Fibroblast of the aortic adventitia (primary cell): ENCODE measurements at regions not wholly inside any gene's neighbourhood (a gene's known extent, or its start where the extent isn't known, plus 50 kb on each side); places are given as distances from the start of the nearest gene placed in this dataset.
"Not testable (repeated sequence)": the region's sequence is repeated elsewhere in the genome, so short reads cannot be mapped to it uniquely, and the experiment has no call there.

Source experiments
- DNase-seq: peaks from one replicate; pipeline ENCODE4 v3.0.0-alpha.2; 2010; ENCODE audit warnings: low read depth
- H3K4me3 ChIP-seq: 2 replicates; pipeline ENCODE4 v1.5.1; 2011; ENCODE audit warnings: low read depth, mild to moderate bottlenecking, control low read depth, low read length, moderate library complexity
- TF ChIP-seq, protein P1 (sequence below): IDR thresholded peaks from 2 replicates; pipeline ENCODE4 v1.5.1; 2011; ENCODE audit warnings: mild to moderate bottlenecking, low read length, control low read depth, inconsistent platforms; ENCODE audit not compliant: insufficient read depth

DNA sequence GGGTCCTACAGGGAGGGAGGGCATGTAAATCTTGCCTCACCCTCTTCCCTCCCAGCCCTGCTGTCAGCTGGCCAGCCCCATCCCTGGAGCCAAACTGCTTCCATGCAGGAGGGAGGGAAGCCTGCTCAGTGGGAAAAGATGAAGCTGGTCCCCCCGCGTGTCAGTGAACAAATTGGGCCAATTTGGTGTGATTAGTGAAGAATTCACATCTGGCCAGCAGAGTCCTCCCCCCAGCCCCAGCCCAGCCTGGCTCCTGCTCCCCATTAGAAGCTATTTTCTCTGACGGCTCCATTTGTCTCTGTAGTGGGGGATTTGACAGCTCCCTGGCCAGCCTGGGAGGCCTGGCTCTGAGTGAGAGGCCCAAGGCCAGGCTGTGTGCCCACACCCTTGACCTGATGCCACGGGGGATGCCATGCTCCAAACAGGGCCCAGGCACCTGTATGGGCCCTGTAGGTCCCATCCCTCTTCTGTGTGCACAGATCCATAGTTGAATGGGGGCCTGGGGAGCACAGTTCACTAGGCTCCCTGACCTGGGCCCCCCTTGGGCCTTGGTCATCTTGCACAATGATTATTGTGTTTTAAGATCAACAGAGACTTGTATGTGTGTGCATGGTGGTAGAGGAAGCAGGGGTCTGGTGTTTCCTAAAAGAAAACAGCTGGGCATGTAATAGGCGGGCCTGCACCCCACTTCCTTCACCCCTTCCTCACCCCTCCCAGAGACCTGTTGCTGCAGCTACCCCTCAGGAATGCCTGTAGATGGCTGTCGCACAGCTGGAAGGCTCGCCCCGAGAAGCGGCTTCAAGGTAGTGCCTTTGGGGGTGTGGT, 50.7 kb upstream of the TAC4 start:
- TF ChIP-seq, protein P1, sequence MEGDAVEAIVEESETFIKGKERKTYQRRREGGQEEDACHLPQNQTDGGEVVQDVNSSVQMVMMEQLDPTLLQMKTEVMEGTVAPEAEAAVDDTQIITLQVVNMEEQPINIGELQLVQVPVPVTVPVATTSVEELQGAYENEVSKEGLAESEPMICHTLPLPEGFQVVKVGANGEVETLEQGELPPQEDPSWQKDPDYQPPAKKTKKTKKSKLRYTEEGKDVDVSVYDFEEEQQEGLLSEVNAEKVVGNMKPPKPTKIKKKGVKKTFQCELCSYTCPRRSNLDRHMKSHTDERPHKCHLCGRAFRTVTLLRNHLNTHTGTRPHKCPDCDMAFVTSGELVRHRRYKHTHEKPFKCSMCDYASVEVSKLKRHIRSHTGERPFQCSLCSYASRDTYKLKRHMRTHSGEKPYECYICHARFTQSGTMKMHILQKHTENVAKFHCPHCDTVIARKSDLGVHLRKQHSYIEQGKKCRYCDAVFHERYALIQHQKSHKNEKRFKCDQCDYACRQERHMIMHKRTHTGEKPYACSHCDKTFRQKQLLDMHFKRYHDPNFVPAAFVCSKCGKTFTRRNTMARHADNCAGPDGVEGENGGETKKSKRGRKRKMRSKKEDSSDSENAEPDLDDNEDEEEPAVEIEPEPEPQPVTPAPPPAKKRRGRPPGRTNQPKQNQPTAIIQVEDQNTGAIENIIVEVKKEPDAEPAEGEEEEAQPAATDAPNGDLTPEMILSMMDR = no peak
- peak; percentile 4 for DNase-seq
- H3K4me3 ChIP-seq = no peak overlapping the region

DNA sequence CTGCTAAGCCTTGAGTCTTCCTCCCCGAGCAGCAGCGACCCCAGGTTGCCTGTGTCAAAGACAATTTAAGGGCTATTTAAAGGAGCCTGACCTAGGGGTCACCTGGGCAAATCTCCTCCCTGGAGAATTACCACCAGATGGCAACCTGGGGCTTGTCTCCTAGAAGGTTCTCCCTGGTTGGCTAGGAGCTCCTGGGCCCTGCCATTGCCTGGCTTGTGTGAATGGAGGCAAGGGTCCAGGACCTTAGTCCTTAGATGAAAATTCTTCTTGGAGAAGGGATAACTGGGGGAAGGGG, 51.3 kb upstream of the TAC4 start:
- TF ChIP-seq, protein P1 = peak; percentile 19
- DNase-seq = no peak
- no peak overlapping the region for H3K4me3 ChIP-seq

DNA sequence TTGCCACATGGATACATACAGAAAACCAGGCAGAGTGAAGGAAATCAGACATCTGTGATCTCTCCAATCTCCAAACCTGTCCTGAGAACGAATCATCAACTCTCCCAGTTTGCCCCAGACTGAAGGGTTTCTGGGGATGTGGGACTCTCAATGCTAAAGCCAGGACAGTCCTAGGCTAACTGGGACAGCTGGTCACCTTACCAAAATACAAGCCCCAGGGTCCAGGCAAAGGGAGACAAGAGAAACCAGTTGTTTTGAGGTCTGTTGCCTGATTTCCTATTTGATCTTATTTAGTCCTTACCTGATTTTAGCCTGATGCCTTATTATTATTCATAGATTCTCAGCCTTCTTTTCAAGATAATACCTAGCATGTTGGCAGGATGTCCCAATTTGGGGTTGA, 51.7 kb upstream of the TAC4 start:
- TF ChIP-seq, protein P1 = no peak
- DNase-seq = no peak
- H3K4me3 ChIP-seq = no peak overlapping the region

DNA sequence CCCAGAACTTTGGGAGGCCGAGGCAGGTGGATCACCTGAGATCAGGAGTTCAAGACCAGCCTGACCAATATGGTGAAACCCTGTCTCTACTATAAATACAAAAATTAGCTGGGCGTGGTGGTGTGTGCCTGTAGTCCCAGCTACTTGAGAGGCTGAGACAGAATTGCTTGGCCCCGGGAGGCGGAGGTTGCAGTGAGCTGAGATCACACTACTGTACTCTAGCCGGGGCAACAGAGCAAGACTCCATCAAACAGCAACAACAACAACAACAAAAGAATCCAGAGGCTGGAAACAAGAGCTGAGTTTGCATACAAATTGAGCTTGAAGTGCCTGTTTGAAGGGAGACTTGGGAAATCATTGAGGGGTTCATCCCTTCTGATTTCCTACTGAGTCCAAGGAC, 52.9 kb upstream of the TAC4 start:
- H3K4me3 ChIP-seq, DNase-seq: not testable (repeated sequence)

DNA sequence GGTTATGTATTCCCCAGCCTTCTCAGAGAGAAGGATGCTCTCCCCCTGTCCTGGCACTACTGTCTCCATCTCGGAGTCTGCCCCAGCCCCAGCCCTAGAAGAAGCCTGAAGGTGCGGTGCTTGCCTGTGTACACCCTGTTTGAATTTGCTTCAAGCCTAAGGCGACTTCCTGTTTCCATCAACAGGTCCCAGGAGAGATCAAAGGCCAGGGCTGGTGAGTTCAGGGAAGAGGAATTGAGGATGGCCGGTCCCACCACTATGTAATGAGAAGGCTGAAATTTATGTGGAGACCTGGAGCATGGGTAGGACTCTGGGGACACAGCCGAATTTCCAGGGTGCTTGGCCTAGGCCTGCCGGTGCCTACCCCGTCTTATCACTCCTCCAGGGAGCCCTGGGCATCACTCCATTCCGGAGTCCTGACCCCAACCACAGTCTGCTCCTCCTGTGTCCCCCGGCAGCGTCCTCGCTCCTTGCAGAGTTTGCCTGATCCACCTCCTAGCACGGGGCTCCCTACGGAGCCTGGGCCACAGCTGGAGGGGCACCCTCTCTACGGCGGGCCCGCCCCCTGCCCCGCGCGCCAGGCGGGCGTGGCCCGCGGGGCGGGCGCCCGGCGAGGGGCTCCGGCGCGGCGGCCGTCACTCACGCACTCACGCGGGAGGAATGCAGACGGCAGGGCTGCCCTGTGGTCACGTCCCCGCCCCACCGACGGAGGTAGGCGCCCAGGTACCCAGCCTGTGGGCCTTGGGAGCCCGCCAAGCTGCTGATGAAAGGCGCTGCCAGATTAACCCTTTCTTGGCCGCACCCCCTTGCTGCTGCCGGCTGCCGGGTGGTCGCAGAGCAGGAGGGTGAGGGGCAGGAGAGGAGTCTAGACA, 53.8 kb upstream of the TAC4 start:
- TF ChIP-seq, protein P1 = no peak
- no peak overlapping the region for H3K4me3 ChIP-seq
- no peak for DNase-seq

DNA sequence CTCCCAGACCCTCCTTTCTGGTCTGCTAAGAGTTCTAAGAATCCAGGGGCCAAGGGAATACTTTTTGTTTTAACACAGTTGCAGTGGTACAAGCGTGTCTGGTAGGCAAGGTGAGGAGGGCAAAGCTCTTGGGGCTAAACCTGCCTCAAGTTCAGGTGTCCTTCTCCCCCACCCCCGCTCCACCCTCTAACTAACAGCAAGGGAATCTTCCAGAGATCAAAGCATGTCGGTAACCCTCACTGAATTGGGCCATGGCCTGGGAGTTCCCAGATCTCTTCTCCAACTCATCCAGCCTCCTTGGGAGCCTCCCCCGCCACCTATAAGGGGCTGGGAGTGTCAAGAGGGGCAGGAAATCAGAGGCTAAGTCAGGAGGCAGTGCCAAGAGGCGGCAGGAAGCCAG, 55.7 kb upstream of the TAC4 start:
- TF ChIP-seq, protein P1 = no peak
- H3K4me3 ChIP-seq = no peak overlapping the region
- DNase-seq = no peak

DNA sequence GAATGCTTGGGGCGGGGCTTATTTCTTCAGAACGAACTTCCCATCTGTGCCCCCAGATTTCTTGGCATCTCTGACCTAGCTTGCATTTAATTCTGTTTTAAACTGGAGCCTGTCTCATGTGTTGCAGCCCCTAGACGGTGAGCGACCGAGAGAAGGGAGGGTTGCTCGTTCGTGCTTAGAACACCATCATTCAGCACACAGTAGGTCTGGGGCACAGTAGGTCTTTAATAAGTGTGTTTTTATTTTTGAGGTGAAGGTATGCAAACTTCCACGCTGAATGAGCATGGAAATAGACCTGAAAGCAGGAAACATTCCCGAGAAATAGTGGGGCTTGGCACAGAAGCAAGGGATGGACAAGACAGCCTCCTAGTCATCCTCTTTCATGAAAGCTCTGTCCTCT, 57.0 kb upstream of the TAC4 start:
- TF ChIP-seq, protein P1 = no peak
- DNase-seq = no peak
- no peak overlapping the region for H3K4me3 ChIP-seq
